Uterus (tissue), 2 donors: ENCODE measurements at regions not wholly inside any gene's neighbourhood (a gene's known extent, or its start where the extent isn't known, plus 50 kb on each side); places are given as distances from the start of the nearest gene placed in this dataset.

ENCODE experiments used
- CTCF ChIP-seq, 4 experiments: fragments of 200-600 bp in 2 of 4; fragments of 450-650 bp in 2 of 4; sonication (generic) in 2 of 4; IDR thresholded peaks; one replicate each; pipeline ENCODE4 v1.5.1; 2016 to 2019; ENCODE audit warnings: antibody characterized with exemption in 4 of 4, mild to moderate bottlenecking in 2 of 4, moderate library complexity in 1 of 4
- POLR2A ChIP-seq, 2 donors: fragments of 450-650 bp; IDR thresholded peaks; one replicate each; pipeline ENCODE4 v1.6.1; 2016; ENCODE audit warnings: antibody characterized with exemption in 2 of 2, mild to moderate bottlenecking in 1 of 2, moderate library complexity in 1 of 2

GRCh38 chr1:14055442-14056223, 355.6 kb downstream of the PRDM2 start:
- TF ChIP-seq CTCF (IDR thresholded peaks at IDR 0.05) (no peak), POLR2A (IDR thresholded peaks at IDR 0.05) (no peak)
